ENCODE measurements at regions not wholly inside any gene's neighbourhood (a gene's known extent, or its start where the extent isn't known, plus 50 kb on each side); places are given as distances from the start of the nearest gene placed in this dataset.

DNA sequence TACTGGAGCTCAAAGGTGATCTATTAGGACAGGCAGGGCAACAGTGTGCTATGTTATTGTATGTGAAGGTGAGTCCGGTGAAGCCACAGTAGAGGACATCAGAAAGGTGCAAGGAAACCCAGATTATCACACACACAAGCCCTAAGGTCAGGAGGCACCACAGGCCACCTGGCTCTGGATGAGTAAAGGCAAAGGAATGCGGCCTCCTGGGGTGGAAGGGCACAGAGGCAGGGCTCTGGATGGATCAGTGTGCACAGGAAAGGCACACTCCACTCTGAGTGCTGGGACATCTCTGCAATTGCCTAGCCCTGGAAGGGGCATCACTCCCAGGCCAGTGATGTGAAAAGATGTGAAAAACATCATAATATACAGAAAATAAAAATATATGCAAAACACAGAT, 683.5 kb downstream of the TRIML1 start:
- peak; percentile 28 for DNase-seq (ENCODE audit: low read depth)

DNA sequence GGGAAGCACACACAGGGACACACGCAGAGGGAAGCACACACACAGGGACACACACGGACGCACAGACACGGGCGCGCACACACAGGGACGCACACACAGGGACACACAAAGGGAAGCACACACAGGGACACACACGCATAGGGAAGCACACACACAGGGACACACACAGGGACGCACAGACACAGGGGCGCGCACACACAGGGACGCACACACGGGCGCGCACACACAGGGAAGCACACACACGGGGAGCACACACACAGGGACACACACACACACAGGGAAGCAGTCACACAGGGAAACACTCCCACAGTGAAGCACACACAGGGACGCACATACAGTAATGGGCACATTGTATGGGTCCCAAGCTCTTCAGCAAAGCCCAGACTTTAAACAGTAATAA, 685.3 kb downstream of the TRIML1 start:
- DNase-seq (ENCODE audit: low read depth) = no peak

DNA sequence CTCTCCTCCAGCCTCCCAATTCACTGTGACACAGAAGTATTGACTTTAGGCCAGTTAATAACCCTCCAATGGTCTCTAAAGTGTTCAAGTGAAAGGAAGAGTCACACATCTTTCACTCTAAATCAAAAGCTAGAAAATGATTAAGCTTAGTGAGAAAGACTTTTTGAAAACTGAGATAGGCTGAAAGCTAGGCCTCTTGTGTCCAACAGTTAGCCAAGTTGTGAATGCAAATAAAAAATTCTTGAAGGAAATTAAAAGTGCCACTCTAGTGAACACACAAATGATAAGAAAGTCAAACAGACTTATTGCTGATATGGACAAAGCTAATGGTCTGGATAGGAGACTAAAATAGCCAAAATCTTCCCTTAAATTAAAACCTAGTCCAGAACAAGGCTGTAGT, 687.2 kb downstream of the TRIML1 start:
- DNase-seq (ENCODE audit: low read depth) = no peak

- no peak for DNase-seq (ENCODE audit: low read depth)
Measured at GRCh38 chr4:188839704-188840103, 700.5 kb downstream of the TRIML1 start.

DNA sequence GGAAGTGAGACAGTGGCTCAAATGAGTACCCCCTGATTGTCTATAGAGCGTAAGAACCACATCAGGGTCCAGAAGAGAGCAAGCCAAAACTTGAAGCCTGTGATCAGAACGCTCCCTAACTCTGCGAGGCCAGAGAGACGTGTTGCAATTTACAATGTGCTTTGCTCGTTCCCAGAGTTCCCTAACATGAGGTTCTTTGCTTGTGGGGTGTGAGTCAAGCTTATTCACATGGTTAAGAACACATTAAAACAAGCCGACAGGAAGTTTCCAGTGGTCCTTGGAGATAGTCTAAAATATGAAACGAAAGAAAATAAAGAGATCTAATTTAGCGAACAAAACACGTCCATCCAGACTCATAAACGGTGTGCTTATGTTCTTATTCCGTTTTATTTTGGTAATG, 702.3 kb downstream of the TRIML1 start:
- peak; percentile 29 for DNase-seq (ENCODE audit: low read depth)

- no peak for DNase-seq (ENCODE audit: low read depth)
Measured at GRCh38 chr4:188854436-188854835, 715.2 kb downstream of the TRIML1 start.

DNA sequence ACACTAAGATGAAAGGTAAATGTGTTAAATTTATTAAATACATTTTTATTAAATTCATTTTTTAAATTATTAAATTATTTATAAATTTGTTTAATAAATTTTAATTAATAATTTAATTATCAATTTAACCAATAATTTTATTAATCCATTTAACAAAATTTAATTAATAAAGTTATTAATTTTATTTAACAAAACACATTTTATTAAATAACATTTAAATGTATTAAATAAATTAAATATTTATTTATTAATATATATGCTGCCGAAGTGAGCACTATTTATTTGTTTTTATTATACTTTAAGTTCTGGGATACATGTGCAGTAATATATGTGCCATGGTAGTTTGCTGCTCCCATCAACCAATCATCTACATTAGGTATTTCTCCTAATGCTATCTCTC, 719.5 kb downstream of the TRIML1 start:
- no peak for DNase-seq (ENCODE audit: low read depth)

GRCh38 chr4:188864741-188865140, 725.5 kb downstream of the TRIML1 start:
- DNase-seq (ENCODE audit: low read depth) = no peak

- DNase-seq (ENCODE audit: low read depth) = no peak
Measured at GRCh38 chr4:188867796-188868195, 728.6 kb downstream of the TRIML1 start.

DNA sequence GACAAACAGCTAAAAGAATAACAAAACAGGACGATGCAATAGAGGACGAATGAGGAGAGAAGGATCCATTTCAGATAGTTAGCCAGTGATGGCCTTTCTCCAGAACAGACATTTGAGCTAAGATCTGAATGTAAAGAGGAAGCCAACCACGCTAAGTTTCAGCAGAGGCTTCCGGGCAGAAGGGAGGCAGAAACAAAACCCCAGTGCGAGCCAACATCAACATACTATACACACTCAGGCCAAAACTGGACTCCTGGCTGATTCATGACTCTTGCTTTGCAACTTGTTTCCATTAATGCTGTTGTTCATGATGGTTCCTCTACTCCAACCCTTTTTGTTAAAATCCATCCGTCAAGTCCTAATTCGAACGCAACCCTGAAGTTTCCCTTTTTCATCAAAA, 730.3 kb downstream of the TRIML1 start:
- peak; percentile 20 for DNase-seq (ENCODE audit: low read depth)

GRCh38 chr4:188872809-188873208, 733.6 kb downstream of the TRIML1 start:
- DNase-seq (ENCODE audit: low read depth) = no peak

- DNase-seq (ENCODE audit: low read depth) = no peak
Measured at GRCh38 chr4:188876881-188877280, 737.6 kb downstream of the TRIML1 start.

DNA sequence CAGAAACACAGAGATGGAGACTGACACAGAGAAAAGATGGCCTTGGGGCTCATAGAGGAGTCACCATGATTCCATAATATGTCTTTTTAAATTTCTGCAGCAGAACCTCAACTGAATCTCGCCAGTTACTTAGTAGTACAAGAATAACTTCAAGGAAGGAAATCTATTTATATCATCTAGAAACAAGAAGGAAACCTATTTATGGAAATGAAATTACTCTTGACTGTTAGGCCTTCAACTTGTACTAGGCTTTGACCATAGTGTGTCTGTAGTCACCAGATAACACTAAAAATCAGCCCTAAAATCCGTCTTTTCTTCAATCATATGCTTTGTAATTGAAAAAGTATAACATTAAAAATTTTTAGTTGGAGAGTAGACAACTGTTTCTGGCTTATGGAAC, 740.4 kb downstream of the TRIML1 start:
- no peak for DNase-seq (ENCODE audit: low read depth)

GRCh38 chr4:188887905-188888304, 748.7 kb downstream of the TRIML1 start:
- no peak for DNase-seq (ENCODE audit: low read depth)

- no peak for DNase-seq (ENCODE audit: low read depth)
Measured at GRCh38 chr4:188892837-188893236, 753.6 kb downstream of the TRIML1 start.

DNA sequence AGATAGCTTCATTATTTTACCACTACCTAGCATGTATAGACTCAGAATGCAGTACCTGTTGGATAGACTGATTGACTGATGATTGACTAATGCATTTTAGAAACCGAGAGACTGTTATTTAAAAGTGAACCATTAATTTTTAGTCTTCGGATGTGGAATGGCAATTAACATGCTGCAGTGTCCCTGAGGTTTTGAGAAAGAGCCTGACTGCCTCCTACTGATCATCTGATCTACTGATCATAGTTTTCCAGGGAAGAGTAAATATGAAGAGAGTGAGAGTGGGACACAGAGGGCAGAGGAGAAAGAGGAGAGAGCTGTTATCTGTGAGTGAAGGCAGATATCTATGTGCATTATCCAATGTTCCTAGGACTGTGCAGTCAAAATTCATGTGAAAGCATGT, 764.7 kb downstream of the TRIML1 start:
- DNase-seq (ENCODE audit: low read depth) = no peak

- no peak for DNase-seq (ENCODE audit: low read depth)
Measured at GRCh38 chr4:188904617-188905016, 765.4 kb downstream of the TRIML1 start.

GRCh38 chr4:188905248-188905647, 766.0 kb downstream of the TRIML1 start:
- no peak for DNase-seq (ENCODE audit: low read depth)

DNA sequence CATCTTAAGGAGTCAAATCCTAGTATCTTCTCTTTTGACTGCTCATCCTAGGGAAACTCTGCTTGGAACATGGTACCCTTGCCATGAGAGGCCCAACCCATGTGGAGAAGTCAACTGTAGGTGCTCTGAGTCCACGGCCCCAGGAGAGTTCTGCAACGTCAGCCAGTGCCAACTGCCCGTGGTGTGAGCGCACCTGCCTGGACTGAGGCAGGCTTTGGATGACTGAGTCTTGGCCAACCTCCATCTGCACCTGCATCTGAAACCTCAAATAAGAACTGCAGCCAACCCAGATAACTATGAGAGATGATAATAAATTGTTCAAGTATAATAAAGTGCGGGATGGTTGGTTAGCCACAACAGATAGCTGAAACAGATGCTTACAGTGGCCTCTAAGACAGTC, 772.0 kb downstream of the TRIML1 start:
- no peak for DNase-seq (ENCODE audit: low read depth)

- DNase-seq (ENCODE audit: low read depth) = no peak
Measured at GRCh38 chr4:188911707-188912106, 772.5 kb downstream of the TRIML1 start.

- no peak for DNase-seq (ENCODE audit: low read depth)
Measured at GRCh38 chr4:188915175-188915574, 775.9 kb downstream of the TRIML1 start.

GRCh38 chr4:188918787-188919186, 779.5 kb downstream of the TRIML1 start:
- no peak for DNase-seq (ENCODE audit: low read depth)

DNA sequence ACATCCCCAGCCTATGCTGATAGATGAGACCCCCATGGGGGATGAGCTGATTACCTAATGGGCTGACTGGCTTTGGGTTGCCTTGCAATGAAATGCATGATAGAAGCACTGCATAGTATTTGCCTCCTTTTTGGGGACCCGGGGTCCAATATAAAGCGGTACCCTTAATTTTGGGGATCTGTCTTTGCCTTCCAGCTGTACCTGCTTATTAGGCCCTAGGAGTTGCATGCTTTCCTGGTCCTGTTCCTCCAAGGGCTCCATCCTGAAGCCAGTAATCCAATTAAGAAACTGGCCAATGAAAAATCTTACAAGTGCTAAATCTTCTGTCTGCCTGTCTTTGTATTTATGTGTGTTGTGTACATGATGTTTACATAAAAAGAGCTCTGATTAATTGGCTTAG, 791.6 kb downstream of the TRIML1 start:
- DNase-seq (ENCODE audit: low read depth) = no peak

- DNase-seq (ENCODE audit: low read depth) = peak; percentile 41
Measured at GRCh38 chr4:188934320-188934962, 795.2 kb downstream of the TRIML1 start.

Measured in Daoy (cell line).